ENCODE measurements at regions not wholly inside any gene's neighbourhood (a gene's known extent, or its start where the extent isn't known, plus 50 kb on each side); places are given as distances from the start of the nearest gene placed in this dataset.

DNA sequence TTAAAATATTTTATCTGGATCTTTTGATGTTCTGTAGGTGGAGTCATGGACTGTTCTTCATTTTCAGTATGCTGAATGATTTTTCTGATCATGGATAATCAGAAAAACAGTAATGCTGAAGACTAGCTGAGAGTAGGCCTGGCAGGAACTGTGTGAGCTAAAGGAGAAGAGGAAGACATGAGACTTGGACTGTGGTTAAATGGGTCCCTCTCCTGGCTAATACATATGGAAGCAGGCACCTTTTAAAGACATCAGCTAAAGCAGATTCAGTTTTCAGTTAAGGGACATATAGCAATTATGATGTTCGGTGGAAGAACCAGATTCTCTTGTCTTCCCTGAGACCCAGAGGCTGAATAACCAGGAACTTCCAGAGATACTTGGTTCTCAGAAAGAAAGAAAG lies 169.4 kb downstream of the OLFM4 start:
- Histone ChIP-seq H3K4me1 (ENCODE audit: control insufficient read depth, insufficient read depth, low read length, poor library complexity, severe bottlenecking) (no peaks in the 10 kb centered on the region), H3K27ac (ENCODE audit: insufficient read depth, low read length, poor library complexity, severe bottlenecking) (no peak overlapping the region), H3K4me3 (ENCODE audit: insufficient read depth, low read depth, low read length, poor library complexity, severe bottlenecking) (no peak overlapping the region), H3K9me3 (ENCODE audit: control insufficient read depth, low read length) (no peaks in the 10 kb centered on the region), H3K36me3 (ENCODE audit: control insufficient read depth, insufficient read depth, low read length) (no peaks in the 10 kb centered on the region), H3K27me3 (replicated peaks; ENCODE audit: control insufficient read depth, insufficient read depth, low read length, poor library complexity, severe bottlenecking) (peaks cover 3% of the 10 kb centered on the region)
- DNase-seq = no peak

GRCh38 chr13:53198736-53199135 lies 170.1 kb downstream of the OLFM4 start:
- no peaks in the 10 kb centered on the region for H3K9me3 ChIP-seq (ENCODE audit: control insufficient read depth, low read length)
- H3K27me3 ChIP-seq (replicated peaks; ENCODE audit: control insufficient read depth, insufficient read depth, low read length, poor library complexity, severe bottlenecking) = peaks cover 3% of the 10 kb centered on the region
- DNase-seq = no peak
- H3K27ac ChIP-seq (ENCODE audit: insufficient read depth, low read length, poor library complexity, severe bottlenecking) = no peak overlapping the region
- H3K4me3 ChIP-seq (ENCODE audit: insufficient read depth, low read depth, low read length, poor library complexity, severe bottlenecking) = no peak overlapping the region
- H3K36me3 ChIP-seq (ENCODE audit: control insufficient read depth, insufficient read depth, low read length) = no peaks in the 10 kb centered on the region
- no peaks in the 10 kb centered on the region for H3K4me1 ChIP-seq (ENCODE audit: control insufficient read depth, insufficient read depth, low read length, poor library complexity, severe bottlenecking)

- no peak for DNase-seq
- no peaks in the 10 kb centered on the region for H3K36me3 ChIP-seq (ENCODE audit: control insufficient read depth, insufficient read depth, low read length)
- no peak overlapping the region for H3K4me3 ChIP-seq (ENCODE audit: insufficient read depth, low read depth, low read length, poor library complexity, severe bottlenecking)
- H3K4me1 ChIP-seq (ENCODE audit: control insufficient read depth, insufficient read depth, low read length, poor library complexity, severe bottlenecking) = no peaks in the 10 kb centered on the region
- H3K27me3 ChIP-seq (replicated peaks; ENCODE audit: control insufficient read depth, insufficient read depth, low read length, poor library complexity, severe bottlenecking) = peaks cover 3% of the 10 kb centered on the region
- no peaks in the 10 kb centered on the region for H3K9me3 ChIP-seq (ENCODE audit: control insufficient read depth, low read length)
- H3K27ac ChIP-seq (ENCODE audit: insufficient read depth, low read length, poor library complexity, severe bottlenecking) = no peak overlapping the region
Measured at GRCh38 chr13:53200075-53200474, 171.5 kb downstream of the OLFM4 start.

GRCh38 chr13:53200498-53201453 lies 172.2 kb downstream of the OLFM4 start:
- Histone ChIP-seq H3K27ac (ENCODE audit: insufficient read depth, low read length, poor library complexity, severe bottlenecking) (no peak overlapping the region), H3K27me3 (replicated peaks; ENCODE audit: control insufficient read depth, insufficient read depth, low read length, poor library complexity, severe bottlenecking) (peaks cover 3% of the 10 kb centered on the region), H3K36me3 (ENCODE audit: control insufficient read depth, insufficient read depth, low read length) (no peaks in the 10 kb centered on the region), H3K4me3 (ENCODE audit: insufficient read depth, low read depth, low read length, poor library complexity, severe bottlenecking) (no peak overlapping the region), H3K9me3 (ENCODE audit: control insufficient read depth, low read length) (no peaks in the 10 kb centered on the region), H3K4me1 (ENCODE audit: control insufficient read depth, insufficient read depth, low read length, poor library complexity, severe bottlenecking) (no peaks in the 10 kb centered on the region)
- no peak for DNase-seq

DNA sequence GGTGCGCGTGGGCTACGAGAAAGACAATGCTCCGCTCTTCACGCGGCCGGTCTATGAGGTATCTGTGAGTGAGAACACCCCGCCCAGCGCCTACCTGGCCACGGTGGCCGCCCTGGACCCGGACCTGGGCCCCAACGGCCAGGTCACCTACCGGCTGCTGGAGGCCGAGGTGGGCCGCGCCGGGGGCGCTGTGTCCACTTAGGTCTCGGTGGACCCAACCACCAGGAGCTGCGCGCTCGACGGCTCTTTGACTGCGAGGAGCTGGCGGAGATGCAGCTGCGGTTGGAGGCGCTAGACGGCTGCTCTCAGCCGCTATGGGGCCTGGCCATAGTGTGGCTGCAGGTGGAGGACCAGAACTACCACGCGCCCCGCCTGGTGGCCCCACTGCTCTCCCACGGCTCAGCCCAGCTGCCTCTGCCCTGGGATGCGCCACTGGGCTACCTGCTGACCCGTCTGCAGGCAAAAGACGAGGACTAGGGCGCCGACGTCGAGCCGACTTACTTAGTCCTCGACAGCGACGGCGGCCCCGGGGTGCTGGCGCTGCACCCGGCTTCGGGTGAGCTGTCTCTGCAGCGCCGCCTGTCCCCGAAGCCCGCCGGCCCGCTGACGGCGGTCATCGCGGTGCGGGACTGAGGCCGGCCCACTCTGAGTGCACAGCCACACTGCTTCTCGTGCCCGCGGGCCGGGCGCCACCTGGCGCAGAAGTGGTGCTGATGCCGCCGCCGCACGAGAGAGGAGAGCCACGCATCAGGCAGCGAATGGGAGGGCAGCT lies 173.0 kb downstream of the OLFM4 start:
- no peak for DNase-seq
- H3K36me3 ChIP-seq (ENCODE audit: control insufficient read depth, insufficient read depth, low read length) = no peaks in the 10 kb centered on the region
- H3K27me3 ChIP-seq (replicated peaks; ENCODE audit: control insufficient read depth, insufficient read depth, low read length, poor library complexity, severe bottlenecking) = peaks cover 3% of the 10 kb centered on the region
- H3K27ac ChIP-seq (ENCODE audit: insufficient read depth, low read length, poor library complexity, severe bottlenecking) = no peak overlapping the region
- H3K4me1 ChIP-seq (ENCODE audit: control insufficient read depth, insufficient read depth, low read length, poor library complexity, severe bottlenecking) = no peaks in the 10 kb centered on the region
- H3K4me3 ChIP-seq (ENCODE audit: insufficient read depth, low read depth, low read length, poor library complexity, severe bottlenecking) = no peak overlapping the region
- no peaks in the 10 kb centered on the region for H3K9me3 ChIP-seq (ENCODE audit: control insufficient read depth, low read length)

DNA sequence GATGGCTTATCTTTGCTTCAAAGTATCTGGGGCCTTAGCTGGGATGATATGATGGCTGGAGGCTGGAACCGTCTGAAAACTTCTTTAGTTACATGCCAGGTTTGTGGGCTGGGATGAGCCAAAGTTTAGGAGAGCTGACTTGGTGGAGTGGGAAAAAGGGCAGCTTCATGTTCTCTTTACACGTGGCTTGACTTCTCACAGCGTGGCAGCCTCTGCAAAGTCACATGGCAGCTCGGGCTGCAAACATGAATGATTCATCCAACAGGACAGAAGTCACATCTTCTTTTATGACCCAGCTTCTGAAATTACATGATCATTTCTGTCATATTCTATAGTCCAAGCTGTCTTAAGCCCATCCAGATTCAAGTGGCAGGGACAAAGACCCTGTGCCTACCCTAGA lies 176.0 kb downstream of the OLFM4 start:
- Histone ChIP-seq H3K9me3 (ENCODE audit: control insufficient read depth, low read length) (no peaks in the 10 kb centered on the region), H3K27me3 (replicated peaks; ENCODE audit: control insufficient read depth, insufficient read depth, low read length, poor library complexity, severe bottlenecking) (peaks cover 3% of the 10 kb centered on the region), H3K4me3 (ENCODE audit: insufficient read depth, low read depth, low read length, poor library complexity, severe bottlenecking) (no peak overlapping the region), H3K27ac (ENCODE audit: insufficient read depth, low read length, poor library complexity, severe bottlenecking) (no peak overlapping the region), H3K36me3 (ENCODE audit: control insufficient read depth, insufficient read depth, low read length) (no peaks in the 10 kb centered on the region), H3K4me1 (ENCODE audit: control insufficient read depth, insufficient read depth, low read length, poor library complexity, severe bottlenecking) (no peaks in the 10 kb centered on the region)
- DNase-seq = no peak

DNA sequence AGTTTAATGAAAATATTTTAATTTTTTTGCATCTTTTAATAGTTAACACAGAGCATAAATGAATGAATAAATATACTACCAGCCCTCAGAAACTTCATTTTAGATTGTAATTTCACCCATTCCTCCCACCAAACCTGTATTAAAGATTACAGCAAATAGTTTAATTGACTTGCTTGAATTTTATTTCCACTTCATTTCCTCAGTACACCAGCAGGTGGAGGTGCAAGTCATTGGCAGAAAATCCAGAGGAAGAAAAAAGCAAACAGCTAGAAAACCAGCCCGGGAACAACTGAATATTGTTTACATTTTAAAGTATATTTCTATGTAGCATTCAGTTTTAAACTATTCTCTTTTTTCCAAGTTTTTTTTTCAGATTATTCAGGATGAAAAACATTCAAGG lies 177.8 kb downstream of the OLFM4 start:
- Histone ChIP-seq H3K4me1 (ENCODE audit: control insufficient read depth, insufficient read depth, low read length, poor library complexity, severe bottlenecking) (no peaks in the 10 kb centered on the region), H3K9me3 (ENCODE audit: control insufficient read depth, low read length) (no peaks in the 10 kb centered on the region), H3K4me3 (ENCODE audit: insufficient read depth, low read depth, low read length, poor library complexity, severe bottlenecking) (no peak overlapping the region), H3K27me3 (replicated peaks; ENCODE audit: control insufficient read depth, insufficient read depth, low read length, poor library complexity, severe bottlenecking) (peaks cover 3% of the 10 kb centered on the region), H3K36me3 (ENCODE audit: control insufficient read depth, insufficient read depth, low read length) (no peaks in the 10 kb centered on the region), H3K27ac (ENCODE audit: insufficient read depth, low read length, poor library complexity, severe bottlenecking) (no peak overlapping the region)
- no peak for DNase-seq

DNA sequence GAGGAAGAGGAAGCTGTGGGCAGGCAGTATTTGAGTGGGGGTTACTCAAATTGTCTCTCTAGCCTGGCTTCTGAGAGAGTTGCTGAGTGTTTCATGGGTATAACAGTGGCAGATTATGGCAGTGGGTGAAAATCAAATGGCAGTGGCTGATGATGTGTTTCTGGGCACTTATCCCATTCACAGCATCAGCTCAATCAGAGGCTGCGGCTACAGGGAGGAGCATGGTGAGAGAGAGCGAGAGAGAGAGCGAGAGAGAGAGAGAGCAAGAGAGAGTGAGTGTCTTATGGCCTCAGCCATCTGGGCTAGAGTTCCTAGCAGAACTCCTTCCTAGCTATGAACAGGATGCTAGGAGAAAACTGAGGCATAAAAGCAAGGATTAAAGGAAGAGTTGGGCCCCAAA lies 178.9 kb downstream of the OLFM4 start:
- Histone ChIP-seq H3K27me3 (replicated peaks; ENCODE audit: control insufficient read depth, insufficient read depth, low read length, poor library complexity, severe bottlenecking) (no peaks in the 10 kb centered on the region), H3K27ac (ENCODE audit: insufficient read depth, low read length, poor library complexity, severe bottlenecking) (no peak overlapping the region), H3K4me1 (ENCODE audit: control insufficient read depth, insufficient read depth, low read length, poor library complexity, severe bottlenecking) (no peaks in the 10 kb centered on the region), H3K36me3 (ENCODE audit: control insufficient read depth, insufficient read depth, low read length) (no peaks in the 10 kb centered on the region), H3K4me3 (ENCODE audit: insufficient read depth, low read depth, low read length, poor library complexity, severe bottlenecking) (no peak overlapping the region), H3K9me3 (ENCODE audit: control insufficient read depth, low read length) (no peaks in the 10 kb centered on the region)
- no peak for DNase-seq

- Histone ChIP-seq H3K27me3 (replicated peaks; ENCODE audit: control insufficient read depth, insufficient read depth, low read length, poor library complexity, severe bottlenecking) (no peaks in the 10 kb centered on the region), H3K4me3 (ENCODE audit: insufficient read depth, low read depth, low read length, poor library complexity, severe bottlenecking) (no peak overlapping the region), H3K27ac (ENCODE audit: insufficient read depth, low read length, poor library complexity, severe bottlenecking) (no peak overlapping the region), H3K4me1 (ENCODE audit: control insufficient read depth, insufficient read depth, low read length, poor library complexity, severe bottlenecking) (no peaks in the 10 kb centered on the region), H3K36me3 (ENCODE audit: control insufficient read depth, insufficient read depth, low read length) (no peaks in the 10 kb centered on the region), H3K9me3 (ENCODE audit: control insufficient read depth, low read length) (no peaks in the 10 kb centered on the region)
- DNase-seq = no peak
Measured at GRCh38 chr13:53214433-53214832, 185.8 kb downstream of the OLFM4 start.

- Histone ChIP-seq H3K4me3 (ENCODE audit: insufficient read depth, low read depth, low read length, poor library complexity, severe bottlenecking) (no peak overlapping the region), H3K4me1 (ENCODE audit: control insufficient read depth, insufficient read depth, low read length, poor library complexity, severe bottlenecking) (no peaks in the 10 kb centered on the region), H3K36me3 (ENCODE audit: control insufficient read depth, insufficient read depth, low read length) (no peaks in the 10 kb centered on the region), H3K27ac (ENCODE audit: insufficient read depth, low read length, poor library complexity, severe bottlenecking) (no peak overlapping the region), H3K9me3 (ENCODE audit: control insufficient read depth, low read length) (no peaks in the 10 kb centered on the region), H3K27me3 (replicated peaks; ENCODE audit: control insufficient read depth, insufficient read depth, low read length, poor library complexity, severe bottlenecking) (no peaks in the 10 kb centered on the region)
- no peak for DNase-seq
Measured at GRCh38 chr13:53215563-53215962, 186.9 kb downstream of the OLFM4 start.
